ENCODE measurements at regions not wholly inside any gene's neighbourhood (a gene's known extent, or its start where the extent isn't known, plus 50 kb on each side); places are given as distances from the start of the nearest gene placed in this dataset.
A peak's percentile ranks its signal among the peaks of the same experiment; 100 is the strongest.

DNA sequence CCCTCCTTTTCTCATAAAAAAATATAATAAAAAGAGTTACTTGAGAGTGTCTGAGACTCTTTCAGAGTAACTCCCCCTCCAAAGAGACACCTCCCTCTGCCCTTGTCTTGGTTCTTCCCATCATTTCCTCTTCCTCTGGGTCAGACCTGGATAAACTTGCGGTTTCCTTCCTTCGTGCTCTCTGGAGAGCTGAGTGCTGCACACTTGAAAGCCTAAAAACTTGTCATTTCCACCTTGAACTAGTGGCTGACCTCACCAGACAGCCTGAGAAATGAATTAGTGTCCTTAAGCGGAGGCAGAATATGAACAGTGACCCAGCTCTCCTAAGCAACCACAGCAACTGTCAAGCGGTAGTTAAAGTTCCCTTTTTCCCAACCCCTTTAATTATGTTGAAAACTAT lies 88.4 kb upstream of the PROX1 start:
- peak in 1 of 2 experiments; percentile 1 for DNase-seq

DNA sequence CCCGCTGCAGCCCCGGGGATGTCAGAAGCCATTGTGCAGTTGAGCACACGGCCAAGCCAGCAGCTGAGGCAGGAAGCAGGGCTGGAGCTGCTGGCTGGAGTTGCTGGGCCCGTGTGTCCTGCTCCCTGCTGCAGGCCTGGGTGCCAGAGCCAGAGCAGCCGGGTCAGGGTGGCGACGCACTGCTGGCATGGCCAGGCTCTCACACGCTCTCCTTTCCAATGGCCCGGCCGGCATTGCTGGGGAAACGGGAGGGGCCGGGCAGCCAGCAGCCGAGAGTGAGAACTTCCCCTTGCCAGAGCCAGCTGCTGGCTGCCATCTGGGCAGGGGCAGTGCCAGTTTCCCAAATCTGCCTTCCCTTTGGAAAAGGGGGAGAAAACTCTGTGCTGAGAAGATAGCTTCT lies 82.4 kb upstream of the PROX1 start:
- no peak for DNase-seq

DNA sequence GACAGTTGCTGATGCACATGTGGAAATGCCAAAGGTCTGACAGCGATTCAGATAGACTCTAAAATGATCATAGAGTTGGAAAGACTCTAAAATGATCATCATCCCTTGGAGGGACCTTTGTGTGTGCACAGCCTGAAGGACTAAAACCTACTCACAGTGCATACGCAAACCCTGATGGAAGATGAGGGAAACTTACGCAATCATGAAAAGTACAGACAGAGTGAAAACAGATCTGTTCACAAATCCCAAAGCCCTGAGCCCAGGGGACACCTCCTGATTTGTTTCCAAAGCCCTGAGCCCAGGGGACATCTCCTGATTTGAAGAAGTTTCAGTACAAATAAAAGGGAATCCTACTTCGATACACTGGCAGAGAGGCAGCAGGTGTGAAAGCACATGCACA lies 79.3 kb upstream of the PROX1 start:
- no peak for DNase-seq

DNA sequence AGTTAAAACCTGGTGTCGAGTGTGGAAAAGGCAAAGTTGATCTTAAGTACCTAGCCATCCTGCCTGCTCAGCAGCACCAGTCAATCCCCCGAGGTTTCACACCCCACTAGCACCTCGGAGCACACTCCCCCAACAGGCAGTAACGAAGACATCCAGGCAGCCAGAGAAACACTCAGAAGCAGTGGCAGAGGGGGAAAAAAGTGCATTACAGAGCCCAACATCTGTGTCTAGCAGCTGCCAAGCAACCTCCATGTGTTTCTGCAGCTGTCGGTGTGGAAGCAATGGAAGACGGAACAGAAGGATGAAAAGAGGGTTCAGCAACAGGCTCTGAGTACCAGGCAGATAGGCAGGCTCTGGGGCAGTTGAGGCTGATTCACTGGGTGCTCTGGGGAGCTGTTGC lies 73.4 kb upstream of the PROX1 start:
- no peak for DNase-seq

DNA sequence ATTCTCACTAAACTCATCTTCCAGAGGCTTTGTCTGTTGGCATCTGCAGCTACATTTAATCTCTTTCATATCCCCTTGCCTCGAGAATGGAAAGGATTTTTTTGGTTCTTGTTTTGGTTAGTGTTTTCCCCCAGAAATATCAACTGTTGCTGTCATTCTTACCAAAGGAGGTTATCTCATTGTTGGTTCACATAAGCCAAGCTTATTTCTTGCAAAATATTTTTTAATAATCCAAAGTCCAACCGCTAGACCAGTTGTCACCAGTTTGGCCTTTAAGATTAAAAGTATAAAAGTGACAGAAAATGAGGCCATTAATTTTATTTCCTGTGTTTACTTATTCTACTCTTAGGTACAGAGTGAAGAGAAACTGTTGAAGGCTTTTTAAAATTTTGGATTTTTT lies 66.5 kb upstream of the PROX1 start:
- no peak for DNase-seq

DNA sequence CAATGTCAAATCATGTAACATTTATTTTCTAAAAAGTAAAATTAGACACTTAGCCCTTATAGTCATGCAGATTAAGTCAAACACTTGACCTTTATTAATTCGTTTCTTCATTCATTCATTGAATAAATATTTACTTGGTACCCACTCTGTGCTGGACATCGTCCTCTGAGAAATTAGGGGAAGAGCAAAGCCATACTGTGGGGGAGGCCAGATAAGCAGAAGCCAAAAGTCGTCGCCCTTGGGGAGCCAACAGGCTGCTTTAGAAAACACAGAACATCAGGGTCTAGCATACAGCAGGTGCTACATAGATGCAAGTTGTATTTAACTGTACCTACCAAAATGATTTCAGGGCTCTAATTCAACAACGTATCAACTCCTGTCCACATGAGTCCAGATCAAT lies 66.1 kb upstream of the PROX1 start:
- DNase-seq, result no peak

DNA sequence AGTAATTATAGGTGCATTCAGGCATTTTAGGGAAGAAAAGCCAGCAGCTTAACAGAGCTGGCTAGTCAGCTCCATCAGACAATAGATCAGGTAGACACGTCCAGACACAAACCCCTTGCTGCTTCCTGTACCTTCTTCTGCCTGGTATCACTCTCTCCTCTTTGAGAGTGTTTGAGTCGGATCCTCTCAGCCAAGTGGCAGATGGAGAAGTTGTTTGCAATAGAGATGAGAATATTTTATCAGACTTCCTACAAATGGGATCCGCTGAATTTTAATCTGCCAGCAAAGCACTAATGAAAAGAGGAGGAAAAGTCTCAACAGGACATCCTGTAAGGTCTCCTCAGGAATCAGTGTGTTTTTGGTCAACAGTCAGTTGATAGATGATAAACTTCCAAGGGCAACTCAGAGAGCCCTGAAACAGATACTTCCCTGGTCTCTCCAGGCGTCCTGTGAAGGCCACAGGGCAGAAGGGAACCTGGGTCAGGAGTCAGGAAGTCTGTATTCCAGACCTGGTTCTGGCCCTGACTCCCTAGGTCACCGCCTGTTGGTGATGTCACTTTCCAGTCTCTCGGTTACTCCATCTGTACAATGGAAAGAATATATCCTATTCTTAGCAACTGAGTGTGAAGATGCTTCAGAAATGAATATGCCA lies 62.1 kb upstream of the PROX1 start:
- DNase-seq, result no peak

DNA sequence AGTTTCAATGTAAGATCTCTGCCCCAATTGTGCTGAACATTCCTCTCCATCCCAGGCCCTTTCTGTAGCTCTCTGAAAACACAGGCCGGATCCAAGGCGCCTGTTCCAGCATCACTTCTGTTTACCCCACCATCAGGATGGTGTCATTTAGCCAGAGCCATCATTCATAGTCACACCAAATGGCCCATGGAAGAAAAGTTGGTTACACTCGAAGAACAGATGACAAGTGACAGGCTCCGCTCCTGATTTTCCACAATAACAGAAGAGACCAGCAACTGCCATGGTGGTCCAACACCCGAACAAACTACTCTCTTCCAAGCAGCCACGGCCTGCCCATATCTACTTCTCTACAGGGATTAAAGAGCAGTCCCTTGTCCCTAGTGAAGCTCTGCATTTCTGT lies 59.9 kb upstream of the PROX1 start:
- DNase-seq, result no peak

DNA sequence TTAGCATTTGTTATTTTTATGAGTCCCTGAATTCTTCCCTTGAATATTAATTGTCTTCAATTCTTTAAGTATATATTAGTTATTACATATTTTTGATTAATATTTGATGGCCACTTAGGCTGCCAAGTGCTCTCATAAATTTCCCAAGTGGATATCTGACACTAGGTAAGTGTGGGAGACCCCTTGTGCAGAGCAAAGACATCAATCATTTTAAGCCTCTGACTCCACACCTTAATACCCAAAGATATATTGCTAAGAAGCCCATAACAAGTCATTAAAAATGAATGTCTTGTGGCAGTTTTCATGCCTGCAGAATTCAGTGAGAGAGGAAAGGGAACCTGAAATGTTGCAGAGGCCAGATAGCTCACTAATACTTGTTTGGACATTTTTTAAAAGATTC lies 58.4 kb upstream of the PROX1 start:
- no peak for DNase-seq

DNA sequence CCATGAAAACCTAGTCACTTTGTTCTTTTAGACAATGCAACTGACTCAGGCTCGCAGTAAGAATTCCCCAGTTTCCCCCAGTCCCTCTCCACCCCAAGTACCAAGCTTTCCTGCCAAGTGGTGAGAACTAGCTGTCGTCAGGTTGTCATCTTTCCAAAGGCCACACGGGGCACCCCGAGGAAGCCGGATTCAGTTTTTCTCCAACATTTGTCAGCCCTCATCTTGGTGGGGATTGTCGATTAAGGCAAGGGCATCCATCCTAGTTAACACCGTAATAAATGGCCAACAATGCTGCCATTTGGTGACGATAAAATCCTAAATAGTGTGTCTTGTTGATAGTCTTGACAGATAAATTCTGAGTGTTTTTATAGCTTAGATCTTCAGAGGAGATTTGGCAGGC lies 55.9 kb upstream of the PROX1 start:
- no peak for DNase-seq

DNA sequence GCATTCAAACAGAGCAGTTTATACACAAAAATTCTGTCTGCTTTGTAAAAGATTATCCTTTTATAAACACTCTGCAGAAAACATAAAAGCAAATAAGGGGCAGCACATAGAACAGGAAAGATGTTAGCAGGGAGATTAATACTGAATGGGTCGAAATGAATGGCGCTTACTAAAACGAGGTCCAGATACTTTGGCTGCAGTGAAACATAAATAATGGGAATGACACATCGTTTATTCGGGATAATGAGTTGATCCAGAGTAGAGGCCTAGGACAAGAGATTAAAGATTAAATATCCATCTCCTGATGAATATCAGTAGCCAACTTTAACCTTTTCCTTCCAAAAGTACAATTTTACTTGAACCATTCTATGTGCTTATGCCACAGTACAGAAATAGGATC lies 54.4 kb upstream of the PROX1 start:
- DNase-seq, result no peak

DNA sequence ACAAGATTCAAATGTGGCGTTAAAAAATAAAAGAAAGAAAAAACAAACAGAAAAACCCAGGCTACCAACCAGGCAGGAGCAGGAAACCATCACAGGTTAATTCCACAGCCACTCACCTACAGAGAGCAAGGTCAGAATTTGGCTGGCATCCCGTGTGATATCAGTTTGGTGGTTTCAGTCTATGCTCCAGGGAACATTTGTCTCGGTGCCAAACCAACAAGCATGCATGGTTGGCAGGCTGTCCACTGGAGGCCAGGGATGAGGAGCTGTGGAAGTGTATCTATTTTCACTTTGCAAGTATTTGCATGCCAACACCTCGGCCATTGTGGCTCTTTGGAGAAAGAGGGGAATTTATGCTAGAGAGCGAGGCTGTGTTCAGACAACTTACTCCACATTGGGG lies 53.1 kb upstream of the PROX1 start:
- no peak for DNase-seq

DNA sequence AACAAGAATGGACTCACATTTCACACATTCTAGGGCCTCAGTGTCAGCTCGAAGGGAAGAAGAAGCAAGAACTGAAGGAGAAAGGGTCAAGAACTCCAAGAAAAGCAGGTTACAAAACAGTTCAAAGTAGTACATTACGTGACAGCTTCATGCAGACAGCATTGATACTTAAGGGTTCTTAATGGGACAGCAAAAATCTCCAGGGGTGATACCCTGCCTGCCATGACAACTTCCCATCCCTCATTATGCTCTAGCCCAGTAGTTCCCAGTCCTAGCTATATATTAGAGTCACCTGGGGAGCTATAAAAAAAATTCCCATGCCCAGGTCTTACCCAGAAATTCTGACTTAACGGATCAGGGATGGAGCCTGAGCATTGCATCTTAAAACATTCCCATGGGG lies 51.2 kb upstream of the PROX1 start:
- DNase-seq, result no peak
